Skeletal muscle tissue (tissue), 3 donors: ENCODE measurements at regions not wholly inside any gene's neighbourhood (a gene's known extent, or its start where the extent isn't known, plus 50 kb on each side); places are given as distances from the start of the nearest gene placed in this dataset.

ENCODE experiments used
- H3K27ac ChIP-seq: one replicate; pipeline ENCODE4 v1.7.0; 2013; ENCODE audit warnings: mild to moderate bottlenecking, low read depth, low read length, inconsistent platforms
- H3K27me3 ChIP-seq, 3 donors: one replicate each; pipeline ENCODE4 v1.7.0; 2013; ENCODE audit warnings: low read length in 3 of 3; ENCODE audit not compliant: control insufficient read depth in 3 of 3, insufficient read depth in 3 of 3
- H3K36me3 ChIP-seq, 3 donors: one replicate each; pipeline ENCODE4 v1.7.0; 2013; ENCODE audit warnings: low read length in 3 of 3; ENCODE audit not compliant: control insufficient read depth in 3 of 3, insufficient read depth in 3 of 3
- H3K4me1 ChIP-seq, 3 donors: one replicate each; pipeline ENCODE4 v1.7.0; 2013; ENCODE audit warnings: low read length in 3 of 3, mild to moderate bottlenecking in 3 of 3; ENCODE audit not compliant: control insufficient read depth in 3 of 3, insufficient read depth in 3 of 3
- H3K4me3 ChIP-seq, 3 donors: one replicate each; pipeline ENCODE4 v1.7.0; 2013; ENCODE audit warnings: low read length in 3 of 3
- H3K9ac ChIP-seq, 3 donors: one replicate each; pipeline ENCODE4 v1.7.0; 2013; ENCODE audit warnings: low read length in 3 of 3, mild to moderate bottlenecking in 3 of 3, moderate library complexity in 2 of 3, low read depth in 1 of 3
- H3K9me3 ChIP-seq, 3 donors: one replicate each; pipeline ENCODE4 v1.7.0; 2013; ENCODE audit warnings: low read length in 3 of 3; ENCODE audit not compliant: control insufficient read depth in 3 of 3
- donor health status: Osteomylitis.

DNA sequence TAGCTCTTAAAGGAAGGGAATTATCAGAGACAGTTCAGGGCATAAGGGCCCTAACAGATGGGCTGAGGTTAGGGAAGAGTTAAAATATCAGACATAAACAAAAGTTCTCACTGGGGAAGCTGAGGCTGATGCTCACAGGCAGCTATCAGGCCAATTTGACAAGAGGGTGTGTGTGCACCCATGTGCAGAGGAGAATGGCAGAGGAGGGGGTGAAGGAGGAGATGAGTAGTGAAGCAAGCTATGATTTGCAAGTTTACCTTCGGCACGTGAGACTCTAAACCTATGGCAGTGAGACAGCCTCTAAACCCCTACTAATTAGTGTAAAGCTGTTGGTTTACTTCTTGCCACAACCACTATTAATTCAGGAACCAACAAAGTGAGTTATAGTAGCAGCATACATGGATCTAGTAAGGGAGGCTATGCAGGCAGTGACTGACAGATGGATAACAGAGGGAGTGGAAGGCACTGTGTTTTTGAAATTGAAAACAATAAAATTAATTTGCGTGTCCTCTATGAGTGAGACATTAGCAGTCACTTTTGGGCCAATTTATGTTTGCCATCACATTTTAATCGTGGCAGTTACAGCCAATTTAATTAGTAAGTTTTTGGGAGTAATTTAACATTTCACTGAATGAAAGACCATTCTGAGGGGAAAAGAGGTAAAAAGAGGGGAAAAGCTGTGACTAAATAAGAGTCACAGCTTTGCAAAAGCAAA is 99.6 kb upstream of the HTR2A start:
- Histone ChIP-seq H3K9me3 (no peaks in the 10 kb centered on the region), H3K27ac (no peak overlapping the region), H3K4me1 (no peaks in the 10 kb centered on the region), H3K9ac (no peak overlapping the region), H3K27me3 (no peaks in the 10 kb centered on the region), H3K4me3 (no peak overlapping the region), H3K36me3 (no peaks in the 10 kb centered on the region)

DNA sequence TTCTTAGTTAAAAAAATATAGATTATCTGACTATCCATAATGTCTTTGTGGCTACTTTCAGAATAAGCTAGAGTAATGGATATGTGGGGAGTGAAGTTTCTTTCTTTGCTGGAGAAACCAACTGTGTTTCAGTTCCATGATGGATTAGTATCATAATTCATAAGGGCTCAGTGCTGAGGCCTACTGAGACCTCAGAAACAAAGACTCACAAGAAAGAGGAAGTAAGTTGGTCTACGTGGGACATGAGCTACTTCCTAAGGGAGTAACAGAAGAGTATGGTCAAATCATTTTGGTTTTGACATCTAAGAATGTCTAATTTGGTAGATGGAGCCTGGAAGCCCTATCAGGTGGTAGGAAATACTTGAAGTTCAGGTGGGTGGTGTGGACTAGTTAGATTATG is 99.0 kb upstream of the HTR2A start:
- Histone ChIP-seq H3K9ac (no peak overlapping the region), H3K4me3 (no peak overlapping the region), H3K27ac (no peak overlapping the region), H3K9me3 (no peaks in the 10 kb centered on the region), H3K4me1 (no peaks in the 10 kb centered on the region), H3K27me3 (no peaks in the 10 kb centered on the region), H3K36me3 (no peaks in the 10 kb centered on the region)

DNA sequence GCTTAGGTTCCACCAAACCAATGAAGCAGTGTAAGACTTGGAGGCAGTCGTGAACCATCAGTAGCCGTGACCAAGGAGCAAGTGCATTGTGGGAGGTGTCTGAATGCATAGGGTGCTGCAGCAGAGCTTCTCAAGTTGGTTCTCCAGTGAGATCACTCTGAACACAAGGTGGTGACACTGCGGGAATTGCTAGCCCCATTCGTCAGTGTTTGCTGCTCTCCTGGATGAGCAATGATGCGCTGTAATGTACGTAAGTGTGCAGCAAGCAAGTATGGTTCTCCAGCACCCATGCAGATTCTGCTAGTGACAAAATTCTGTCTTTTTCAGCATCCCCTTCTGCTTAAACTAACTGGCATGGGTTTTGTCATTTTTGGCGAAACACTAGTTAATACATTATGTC is 97.6 kb upstream of the HTR2A start:
- no peaks in the 10 kb centered on the region for H3K36me3 ChIP-seq
- H3K9me3 ChIP-seq, result no peaks in the 10 kb centered on the region
- no peak overlapping the region for H3K9ac ChIP-seq

DNA sequence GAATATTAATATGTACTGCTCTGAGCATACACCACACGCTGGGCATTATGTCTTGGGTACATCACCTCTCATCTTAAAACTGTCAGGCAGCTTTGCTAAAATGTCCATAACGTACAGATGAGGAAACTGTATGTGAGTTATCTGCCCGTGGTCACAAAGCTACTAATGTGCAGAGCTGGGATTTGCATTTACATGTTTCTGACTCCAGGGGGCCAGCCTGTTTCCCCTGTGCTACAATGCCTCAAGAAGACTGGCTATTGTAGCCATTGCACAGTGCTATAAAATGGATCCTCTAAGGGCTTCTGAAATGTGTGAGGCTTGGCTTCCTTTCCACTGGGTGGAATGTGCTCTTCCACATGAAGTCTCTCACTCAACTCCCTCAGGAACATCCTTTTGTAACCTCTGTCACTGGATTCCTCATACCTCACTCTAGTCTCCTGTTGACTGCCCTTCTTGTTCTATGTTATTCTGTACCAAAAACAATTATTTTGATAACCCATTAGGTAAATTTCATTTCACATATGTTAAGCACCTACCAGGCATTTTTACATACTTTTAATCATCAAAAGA is 95.6 kb upstream of the HTR2A start:
- Histone ChIP-seq H3K4me1 (no peaks in the 10 kb centered on the region), H3K27ac (no peak overlapping the region), H3K9me3 (no peaks in the 10 kb centered on the region), H3K36me3 (no peaks in the 10 kb centered on the region), H3K9ac (no peak overlapping the region), H3K27me3 (no peaks in the 10 kb centered on the region), H3K4me3 (no peak overlapping the region)

More for the DNA sequence above, 97.6 kb upstream of the HTR2A start:
- H3K27ac ChIP-seq, result no peak overlapping the region
- no peaks in the 10 kb centered on the region for H3K27me3 ChIP-seq
- H3K4me1 ChIP-seq, result no peaks in the 10 kb centered on the region
- no peak overlapping the region for H3K4me3 ChIP-seq

DNA sequence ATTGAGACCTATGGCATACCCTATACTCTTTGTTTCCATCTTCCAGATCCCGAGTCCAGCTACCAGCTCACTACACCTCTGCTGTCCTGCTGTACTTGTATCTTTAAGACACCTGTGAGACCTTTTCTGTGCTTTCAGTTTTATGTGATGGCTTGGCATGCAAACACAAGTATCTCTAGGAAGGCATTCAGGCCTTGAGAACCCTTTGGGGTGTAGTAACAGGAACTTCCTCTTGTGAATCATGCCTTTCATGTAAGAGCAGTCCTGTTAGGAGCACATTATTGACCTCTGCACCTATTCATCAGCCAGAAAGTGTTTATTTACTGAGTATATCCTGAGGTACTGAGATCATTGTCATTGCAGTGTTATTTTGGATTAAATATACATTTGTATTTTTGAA is 87.0 kb upstream of the HTR2A start:
- Histone ChIP-seq H3K36me3 (no peaks in the 10 kb centered on the region), H3K4me1 (no peaks in the 10 kb centered on the region), H3K27me3 (no peaks in the 10 kb centered on the region), H3K9me3 (no peaks in the 10 kb centered on the region), H3K9ac (no peak overlapping the region), H3K4me3 (no peak overlapping the region), H3K27ac (no peak overlapping the region)

DNA sequence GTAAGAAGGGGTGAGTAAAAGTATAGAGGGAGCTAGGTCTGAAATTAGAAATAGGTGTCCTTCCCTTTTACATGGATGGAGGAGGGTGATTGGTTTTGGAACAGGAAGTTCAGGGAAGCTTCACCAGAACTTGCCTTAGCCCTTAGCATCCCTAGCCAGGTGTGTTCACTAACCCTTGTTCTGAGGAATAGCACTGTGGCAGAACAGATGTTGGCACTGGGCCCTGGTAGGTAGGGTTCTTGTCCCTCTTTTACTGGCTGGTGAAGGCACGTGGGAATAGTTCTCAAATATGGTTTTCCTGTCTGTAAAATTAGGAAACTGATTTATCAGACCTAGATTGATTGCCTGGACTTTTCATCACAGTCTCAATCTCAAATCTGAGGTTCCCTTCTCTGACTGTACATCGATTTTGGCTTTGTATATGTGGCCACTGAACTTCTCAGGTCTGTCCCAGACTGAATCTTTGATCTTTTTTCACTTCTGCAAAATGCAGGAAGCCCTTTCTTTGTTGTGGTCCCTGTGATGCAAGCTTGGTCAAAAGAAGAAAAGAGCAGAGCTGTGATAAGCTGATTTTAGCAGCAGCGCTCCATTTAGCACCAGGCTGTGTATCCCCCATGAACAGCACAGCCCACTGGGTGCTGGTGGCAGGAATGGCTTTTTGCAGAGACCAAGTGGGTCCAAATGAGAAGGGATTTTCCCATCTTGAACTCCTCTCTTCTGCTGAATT is 86.2 kb upstream of the HTR2A start:
- no peaks in the 10 kb centered on the region for H3K9me3 ChIP-seq
- H3K27me3 ChIP-seq, result no peaks in the 10 kb centered on the region
- no peaks in the 10 kb centered on the region for H3K4me1 ChIP-seq
- H3K9ac ChIP-seq, result no peak overlapping the region
- no peak overlapping the region for H3K27ac ChIP-seq
- H3K4me3 ChIP-seq, result no peak overlapping the region
- no peaks in the 10 kb centered on the region for H3K36me3 ChIP-seq

DNA sequence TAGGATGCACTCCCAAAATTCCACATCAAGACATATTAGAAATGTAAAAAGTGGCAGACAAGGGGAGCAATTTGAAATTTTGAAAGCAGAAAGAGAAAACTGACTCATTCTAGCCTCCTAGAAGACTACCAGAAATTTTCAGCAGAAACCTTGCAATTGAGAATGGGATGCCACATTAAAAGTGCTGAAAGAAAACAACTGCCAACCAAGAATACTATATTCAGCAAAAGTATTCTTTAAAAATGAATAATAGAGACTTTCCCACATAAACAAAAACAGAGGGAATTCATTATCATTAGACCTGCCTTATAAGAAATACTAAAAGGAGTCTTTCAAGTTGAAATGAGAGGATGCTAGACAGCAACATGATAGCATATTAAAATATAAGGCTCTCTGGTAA is 78.3 kb upstream of the HTR2A start:
- Histone ChIP-seq H3K9me3 (peaks cover 0 to 4% (median 2%) of the 10 kb centered on the region in 3 donors), H3K27me3 (no peaks in the 10 kb centered on the region), H3K4me3 (no peak overlapping the region), H3K4me1 (no peaks in the 10 kb centered on the region), H3K9ac (no peak overlapping the region), H3K36me3 (no peaks in the 10 kb centered on the region), H3K27ac (no peak overlapping the region)

DNA sequence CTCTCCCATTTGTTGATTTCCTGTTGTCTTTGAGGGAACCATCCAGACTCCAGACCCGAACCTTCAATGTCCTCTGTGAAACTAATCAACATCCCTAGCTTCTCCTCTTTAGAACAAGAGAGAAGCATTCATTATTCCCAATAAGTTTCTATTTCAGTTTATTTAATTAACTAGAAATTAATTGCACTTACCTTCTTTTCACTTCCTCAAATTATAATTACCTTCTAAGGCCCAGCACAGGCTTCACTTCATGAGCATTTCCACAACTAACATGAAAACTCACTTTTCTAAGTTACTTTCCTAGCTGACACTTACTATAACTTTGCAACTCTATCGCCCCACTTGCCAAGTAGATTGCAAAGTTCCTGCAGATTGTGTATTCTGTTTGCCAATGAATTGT is 71.6 kb upstream of the HTR2A start:
- Histone ChIP-seq H3K9me3 (peaks cover 0 to 2% (median 0%) of the 10 kb centered on the region in 3 donors), H3K4me3 (no peak overlapping the region), H3K4me1 (no peaks in the 10 kb centered on the region), H3K36me3 (no peaks in the 10 kb centered on the region), H3K27ac (no peak overlapping the region), H3K9ac (no peak overlapping the region), H3K27me3 (no peaks in the 10 kb centered on the region)

DNA sequence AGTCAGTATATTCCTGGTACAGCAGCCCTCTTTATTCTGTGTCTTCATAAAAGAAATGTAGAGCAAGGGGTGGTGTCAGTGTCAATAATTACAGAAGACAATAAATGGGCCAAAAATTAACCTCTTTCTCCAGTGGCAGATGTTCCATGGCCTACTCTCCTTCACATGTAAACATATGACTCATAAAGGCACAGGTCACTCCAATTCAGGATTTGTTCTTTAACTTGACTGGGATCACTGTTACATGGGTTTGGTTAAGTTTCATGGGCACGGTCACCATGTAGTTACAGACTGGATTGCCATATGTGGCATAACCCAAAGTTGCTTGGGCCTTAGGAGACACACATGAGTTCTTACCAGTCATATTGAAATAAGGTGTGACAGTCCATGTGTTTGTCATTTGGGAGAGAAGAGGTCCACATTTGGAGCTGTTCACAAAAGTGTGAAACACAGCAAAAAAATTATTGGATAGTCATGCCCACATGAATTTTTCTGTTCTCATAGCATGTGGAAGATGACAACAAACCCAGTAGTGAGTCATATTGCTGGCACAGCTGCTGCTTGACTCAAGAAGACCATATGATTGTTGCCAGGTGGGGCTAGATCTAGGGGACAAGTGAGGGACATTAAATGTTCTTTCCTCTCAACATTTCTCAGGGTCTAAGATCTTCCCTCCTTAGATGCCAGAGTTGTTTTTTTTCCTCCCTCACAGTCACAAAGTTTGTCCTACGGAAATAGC is 68.1 kb upstream of the HTR2A start:
- Histone ChIP-seq H3K9me3 (peaks cover 0 to 2% (median 0%) of the 10 kb centered on the region in 3 donors), H3K27me3 (no peaks in the 10 kb centered on the region), H3K4me3 (no peak overlapping the region), H3K27ac (no peak overlapping the region), H3K36me3 (no peaks in the 10 kb centered on the region), H3K9ac (no peak overlapping the region), H3K4me1 (no peaks in the 10 kb centered on the region)

DNA sequence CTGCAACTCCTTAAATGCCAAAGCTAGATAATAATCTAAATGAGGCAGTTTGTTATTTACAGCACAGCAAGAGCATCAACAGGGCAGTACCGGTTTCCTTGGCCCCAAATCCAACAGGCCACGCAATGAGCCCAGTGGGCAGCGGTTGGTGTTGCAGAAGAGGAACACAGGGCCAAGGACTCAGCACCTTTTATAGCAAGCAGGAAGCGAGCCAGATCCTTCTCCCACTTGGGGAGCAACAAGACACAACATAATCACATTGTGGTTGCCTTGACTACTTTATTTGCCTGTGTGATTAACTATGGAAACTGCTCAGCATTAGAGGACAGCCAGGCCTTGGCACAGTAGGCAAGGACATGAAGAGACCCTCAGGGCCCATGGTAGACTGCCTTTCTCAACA is 67.1 kb upstream of the HTR2A start:
- Histone ChIP-seq H3K4me1 (no peaks in the 10 kb centered on the region), H3K9ac (no peak overlapping the region), H3K27me3 (no peaks in the 10 kb centered on the region)

More for the DNA sequence above, 67.1 kb upstream of the HTR2A start:
- Histone ChIP-seq H3K9me3 (peaks cover 0 to 2% (median 0%) of the 10 kb centered on the region in 3 donors), H3K36me3 (no peaks in the 10 kb centered on the region), H3K4me3 (no peak overlapping the region), H3K27ac (no peak overlapping the region)
